ENCODE measurements at regions not wholly inside any gene's neighbourhood (a gene's known extent, or its start where the extent isn't known, plus 50 kb on each side); places are given as distances from the start of the nearest gene placed in this dataset.

GRCh38 chr4:117575850-117576249, 458.4 kb upstream of the NDST3 start:
- TF ChIP-seq, protein P1, sequence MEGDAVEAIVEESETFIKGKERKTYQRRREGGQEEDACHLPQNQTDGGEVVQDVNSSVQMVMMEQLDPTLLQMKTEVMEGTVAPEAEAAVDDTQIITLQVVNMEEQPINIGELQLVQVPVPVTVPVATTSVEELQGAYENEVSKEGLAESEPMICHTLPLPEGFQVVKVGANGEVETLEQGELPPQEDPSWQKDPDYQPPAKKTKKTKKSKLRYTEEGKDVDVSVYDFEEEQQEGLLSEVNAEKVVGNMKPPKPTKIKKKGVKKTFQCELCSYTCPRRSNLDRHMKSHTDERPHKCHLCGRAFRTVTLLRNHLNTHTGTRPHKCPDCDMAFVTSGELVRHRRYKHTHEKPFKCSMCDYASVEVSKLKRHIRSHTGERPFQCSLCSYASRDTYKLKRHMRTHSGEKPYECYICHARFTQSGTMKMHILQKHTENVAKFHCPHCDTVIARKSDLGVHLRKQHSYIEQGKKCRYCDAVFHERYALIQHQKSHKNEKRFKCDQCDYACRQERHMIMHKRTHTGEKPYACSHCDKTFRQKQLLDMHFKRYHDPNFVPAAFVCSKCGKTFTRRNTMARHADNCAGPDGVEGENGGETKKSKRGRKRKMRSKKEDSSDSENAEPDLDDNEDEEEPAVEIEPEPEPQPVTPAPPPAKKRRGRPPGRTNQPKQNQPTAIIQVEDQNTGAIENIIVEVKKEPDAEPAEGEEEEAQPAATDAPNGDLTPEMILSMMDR (conservative IDR thresholded peaks at IDR 0.05), result no peak
- TF ChIP-seq EZH2 (IDR thresholded peaks at IDR 0.05; ENCODE audit: low read depth), result no peak

Data from PC-9 (cell line).